Activated CD8-positive, alpha-beta T cell treated with anti-CD3 and anti-CD28 coated beads, Interleukin-2, amount 10 ng/mL, durations not matched to agents 7 days and 5 days (primary cell): ENCODE measurements at regions not wholly inside any gene's neighbourhood (a gene's known extent, or its start where the extent isn't known, plus 50 kb on each side); places are given as distances from the start of the nearest gene placed in this dataset.
"Not testable (repeated sequence)": the region's sequence is repeated elsewhere in the genome, so short reads cannot be mapped to it uniquely, and the experiment has no call there.

Source experiments
- ATAC-seq: fragments of 150-1000 bp; cut with Tn5 transposase; one replicate; pipeline ENCODE4 v1.10.0; 2021; ENCODE audit warnings: moderate library complexity
- CTCF ChIA-PET: fragments of 350-600 bp; sonication (Branson Sonifier 250); formaldehyde crosslinking; loops from one replicate; lab custom pipeline; 2021; ENCODE audit warnings: antibody characterized with exemption; lab: Charles Lee
- POLR2A ChIA-PET: fragments of 350-600 bp; sonication (Branson Sonifier 250); formaldehyde crosslinking; loops from one replicate; lab custom pipeline; 2021; ENCODE audit warnings: antibody characterized with exemption; lab: Charles Lee
- DNase-seq: peaks from one replicate; pipeline ENCODE4 v3.0.0-alpha.2; 2020
- H3K27ac Mint-ChIP-seq: one replicate; pipeline ENCODE4 v1.8.0; 2021; ENCODE audit warnings: mild to moderate bottlenecking, mixed read lengths
- H3K27me3 Mint-ChIP-seq: one replicate; pipeline ENCODE4 v1.8.0; 2021; ENCODE audit warnings: low read depth, mixed read lengths
- H3K36me3 Mint-ChIP-seq: one replicate; pipeline ENCODE4 v1.8.0; 2021; ENCODE audit warnings: low read depth, mixed read lengths
- H3K4me1 Mint-ChIP-seq: one replicate; pipeline ENCODE4 v1.8.0; 2021; ENCODE audit warnings: low read depth, mixed read lengths
- H3K4me3 Mint-ChIP-seq: one replicate; pipeline ENCODE4 v1.8.0; 2021; ENCODE audit warnings: mild to moderate bottlenecking, mixed read lengths
- H3K9me3 Mint-ChIP-seq: one replicate; pipeline ENCODE4 v1.8.0; 2022; ENCODE audit warnings: mixed read lengths; ENCODE audit not compliant: insufficient read depth

- Mint-ChIP-seq H3K9me3 (no peaks in the 10 kb centered on the region), H3K4me1 (no peaks in the 10 kb centered on the region), H3K27me3 (no peaks in the 10 kb centered on the region), H3K36me3 (no peaks in the 10 kb centered on the region), H3K4me3 (no peak overlapping the region), H3K27ac (no peak overlapping the region)
- DNase-seq, result no peak
- CTCF ChIA-PET, result no interaction called here
- POLR2A ChIA-PET, result no interaction called here
- no peak for ATAC-seq
Observed at GRCh38 chr15:45873781-45874180, 239.0 kb downstream of the SQOR start.

GRCh38 chr15:45874566-45874965, 239.7 kb downstream of the SQOR start:
- CTCF ChIA-PET, result interaction anchor here (1.0 kb wide), 1 partner anchor 169 kb away, joined by 3 read pairs; no protein-coding TSS in a partner anchor
- POLR2A ChIA-PET, H3K36me3 Mint-ChIP-seq, H3K4me1 Mint-ChIP-seq, H3K4me3 Mint-ChIP-seq, DNase-seq, H3K27me3 Mint-ChIP-seq, ATAC-seq, H3K9me3 Mint-ChIP-seq, H3K27ac Mint-ChIP-seq: not testable (repeated sequence)

GRCh38 chr15:45884289-45884688, 249.5 kb downstream of the SQOR start:
- no peak overlapping the region for H3K4me3 Mint-ChIP-seq
- H3K27me3 Mint-ChIP-seq, result no peaks in the 10 kb centered on the region
- DNase-seq (no peak), ATAC-seq (no peak)
- POLR2A ChIA-PET, result no interaction called here
- H3K9me3 Mint-ChIP-seq, result no peaks in the 10 kb centered on the region
- no peaks in the 10 kb centered on the region for H3K36me3 Mint-ChIP-seq
- no peak overlapping the region for H3K27ac Mint-ChIP-seq
- CTCF ChIA-PET, result no interaction called here
- H3K4me1 Mint-ChIP-seq, result no peaks in the 10 kb centered on the region

- Mint-ChIP-seq H3K36me3 (no peaks in the 10 kb centered on the region), H3K27me3 (no peaks in the 10 kb centered on the region), H3K9me3 (no peaks in the 10 kb centered on the region), H3K4me3 (no peak overlapping the region), H3K4me1 (no peaks in the 10 kb centered on the region), H3K27ac (no peak overlapping the region)
- ChIA-PET CTCF (no interaction called here), POLR2A (no interaction called here)
- ATAC-seq (no peak), DNase-seq (no peak)
Observed at GRCh38 chr15:45884755-45885445, 250.1 kb downstream of the SQOR start.

- Mint-ChIP-seq H3K27ac (no peak overlapping the region), H3K36me3 (no peaks in the 10 kb centered on the region), H3K4me3 (no peak overlapping the region), H3K27me3 (no peaks in the 10 kb centered on the region), H3K4me1 (no peaks in the 10 kb centered on the region), H3K9me3 (no peaks in the 10 kb centered on the region)
- DNase-seq, result no peak
- POLR2A ChIA-PET, result no interaction called here
- ATAC-seq, result no peak
- CTCF ChIA-PET, result no interaction called here
Observed at GRCh38 chr15:45885801-45886200, 251.0 kb downstream of the SQOR start.

- DNase-seq (no peak), ATAC-seq (no peak)
- Mint-ChIP-seq H3K27ac (no peak overlapping the region), H3K36me3 (no peaks in the 10 kb centered on the region), H3K4me1 (no peaks in the 10 kb centered on the region), H3K27me3 (no peaks in the 10 kb centered on the region), H3K4me3 (no peak overlapping the region), H3K9me3 (no peaks in the 10 kb centered on the region)
- CTCF ChIA-PET, result no interaction called here
- POLR2A ChIA-PET, result no interaction called here
Observed at GRCh38 chr15:45891766-45892165, 256.9 kb downstream of the SQOR start.

GRCh38 chr15:45892182-45892581, 257.4 kb downstream of the SQOR start:
- Mint-ChIP-seq H3K9me3 (no peaks in the 10 kb centered on the region), H3K27ac (no peak overlapping the region), H3K27me3 (no peaks in the 10 kb centered on the region), H3K4me1 (no peaks in the 10 kb centered on the region), H3K36me3 (no peaks in the 10 kb centered on the region), H3K4me3 (no peak overlapping the region)
- DNase-seq (no peak), ATAC-seq (no peak)
- CTCF ChIA-PET, result no interaction called here
- POLR2A ChIA-PET, result no interaction called here

- no peaks in the 10 kb centered on the region for H3K36me3 Mint-ChIP-seq
- ChIA-PET POLR2A (no interaction called here), CTCF (no interaction called here)
- no peaks in the 10 kb centered on the region for H3K9me3 Mint-ChIP-seq
- no peak overlapping the region for H3K27ac Mint-ChIP-seq
- ATAC-seq, result no peak
- peaks cover 2% of the 10 kb centered on the region for H3K27me3 Mint-ChIP-seq
- H3K4me3 Mint-ChIP-seq, result no peak overlapping the region
- no peak for DNase-seq
- H3K4me1 Mint-ChIP-seq, result no peaks in the 10 kb centered on the region
Observed at GRCh38 chr15:45903283-45903682, 268.5 kb downstream of the SQOR start.

GRCh38 chr15:45904019-45904418, 269.2 kb downstream of the SQOR start:
- Mint-ChIP-seq H3K4me3 (no peak overlapping the region), H3K4me1 (no peaks in the 10 kb centered on the region), H3K27me3 (peaks cover 2% of the 10 kb centered on the region), H3K27ac (no peak overlapping the region), H3K9me3 (no peaks in the 10 kb centered on the region), H3K36me3 (no peaks in the 10 kb centered on the region)
- DNase-seq (no peak), ATAC-seq (no peak)
- ChIA-PET CTCF (no interaction called here), POLR2A (no interaction called here)

- no peak for ATAC-seq
- Mint-ChIP-seq H3K36me3 (no peaks in the 10 kb centered on the region), H3K4me3 (no peak overlapping the region), H3K4me1 (no peaks in the 10 kb centered on the region), H3K27me3 (peaks cover 2% of the 10 kb centered on the region), H3K27ac (no peak overlapping the region), H3K9me3 (peaks cover 5% of the 10 kb centered on the region)
- DNase-seq, result no peak
- ChIA-PET CTCF (no interaction called here), POLR2A (no interaction called here)
Observed at GRCh38 chr15:45906230-45906629, 271.4 kb downstream of the SQOR start.

- no peak overlapping the region for H3K27ac Mint-ChIP-seq
- H3K9me3 Mint-ChIP-seq, result peaks cover 5% of the 10 kb centered on the region
- no peaks in the 10 kb centered on the region for H3K36me3 Mint-ChIP-seq
- H3K4me3 Mint-ChIP-seq, result no peak overlapping the region
- no peaks in the 10 kb centered on the region for H3K4me1 Mint-ChIP-seq
- ChIA-PET POLR2A (no interaction called here), CTCF (no interaction called here)
- no peaks in the 10 kb centered on the region for H3K27me3 Mint-ChIP-seq
- no peak for DNase-seq
- ATAC-seq, result no peak
Observed at GRCh38 chr15:45910671-45911070, 275.8 kb downstream of the SQOR start.

GRCh38 chr15:45913451-45913850, 278.6 kb downstream of the SQOR start:
- CTCF ChIA-PET, result no interaction called here
- Mint-ChIP-seq H3K27ac (no peak overlapping the region), H3K4me1 (no peaks in the 10 kb centered on the region), H3K36me3 (no peaks in the 10 kb centered on the region), H3K4me3 (no peak overlapping the region), H3K9me3 (peaks cover 5% of the 10 kb centered on the region), H3K27me3 (no peaks in the 10 kb centered on the region)
- ATAC-seq (no peak), DNase-seq (no peak)
- POLR2A ChIA-PET, result no interaction called here

GRCh38 chr15:45914425-45914824, 279.6 kb downstream of the SQOR start:
- ChIA-PET POLR2A (no interaction called here), CTCF (no interaction called here)
- DNase-seq (no peak), ATAC-seq (no peak)
- Mint-ChIP-seq H3K36me3 (no peaks in the 10 kb centered on the region), H3K27me3 (no peaks in the 10 kb centered on the region), H3K4me3 (no peak overlapping the region), H3K9me3 (peaks cover 5% of the 10 kb centered on the region), H3K27ac (no peak overlapping the region), H3K4me1 (no peaks in the 10 kb centered on the region)
